Mesenteric fat pad (tissue), 1 donor: ENCODE measurements at regions not wholly inside any gene's neighbourhood (a gene's known extent, or its start where the extent isn't known, plus 50 kb on each side); places are given as distances from the start of the nearest gene placed in this dataset.

ENCODE experiments used
- DNase-seq: peaks from one replicate; pipeline ENCODE4 v3.0.0-alpha.2; 2020; ENCODE audit warnings: low spot score
- donor health status: DM: yes; HTN: yes; CAD: no.

DNA sequence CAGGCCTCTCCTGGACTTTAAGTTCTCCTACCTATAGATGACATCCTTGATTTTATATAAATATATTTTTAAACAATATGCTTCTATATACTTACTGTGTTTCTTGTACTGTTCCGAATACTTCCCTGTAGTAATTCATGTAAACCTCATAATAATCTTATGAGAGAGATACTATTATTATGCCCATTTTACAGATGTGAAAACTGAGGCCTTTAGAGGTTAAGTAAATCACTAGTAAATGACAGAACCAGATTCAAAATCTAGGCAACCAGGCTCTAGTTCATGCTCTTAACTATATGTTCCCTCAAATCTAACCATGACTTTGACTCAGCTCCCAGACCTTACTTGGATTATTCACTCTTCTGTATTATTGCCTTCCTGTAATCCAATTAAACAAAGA, 243.0 kb upstream of the NR4A3 start:
- DNase-seq = no peak

DNA sequence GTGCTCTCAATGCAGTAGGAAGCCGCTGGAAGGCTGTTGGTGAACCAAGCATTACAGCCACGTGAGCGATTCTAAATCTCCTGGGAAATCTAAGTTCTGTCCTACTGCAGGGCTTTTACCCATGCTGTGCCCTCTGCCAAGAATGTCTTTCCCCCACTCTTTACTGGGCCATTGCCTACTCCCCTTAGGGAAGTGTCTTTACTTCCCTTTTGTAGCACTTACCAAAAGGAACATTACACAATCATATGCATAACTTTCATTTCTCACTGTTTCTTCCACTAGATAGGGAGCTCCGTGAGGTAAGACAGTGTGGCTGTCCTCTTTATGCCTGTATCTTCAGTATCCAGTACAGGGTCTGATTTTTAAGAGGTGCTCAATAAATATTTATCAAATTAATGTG, 241.7 kb upstream of the NR4A3 start:
- no peak for DNase-seq

DNA sequence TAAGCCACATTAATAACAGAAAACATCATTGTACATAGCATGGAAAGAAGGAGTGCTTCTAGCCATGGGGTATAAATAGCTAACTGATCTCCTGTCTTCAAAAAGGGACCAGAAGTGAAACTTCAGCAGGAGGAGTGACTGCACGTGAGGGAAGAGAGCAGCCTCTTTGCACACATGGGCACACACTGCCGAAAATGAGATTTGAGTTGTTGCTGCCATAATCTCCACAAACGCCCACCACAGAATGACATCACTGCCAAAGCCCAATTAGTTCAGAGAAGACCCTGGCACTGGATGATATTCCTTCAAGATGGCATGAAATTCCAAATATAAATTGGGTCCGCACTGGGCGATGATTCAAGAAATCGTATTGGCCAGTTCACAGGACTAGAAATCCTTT, 238.9 kb upstream of the NR4A3 start:
- DNase-seq = no peak

- no peak for DNase-seq
These were observed 233.4 kb upstream of the NR4A3 start for GRCh38 chr9:99588299-99588698.

GRCh38 chr9:99588747-99589146, 232.9 kb upstream of the NR4A3 start:
- no peak for DNase-seq

GRCh38 chr9:99590410-99590809, 231.3 kb upstream of the NR4A3 start:
- DNase-seq = no peak

DNA sequence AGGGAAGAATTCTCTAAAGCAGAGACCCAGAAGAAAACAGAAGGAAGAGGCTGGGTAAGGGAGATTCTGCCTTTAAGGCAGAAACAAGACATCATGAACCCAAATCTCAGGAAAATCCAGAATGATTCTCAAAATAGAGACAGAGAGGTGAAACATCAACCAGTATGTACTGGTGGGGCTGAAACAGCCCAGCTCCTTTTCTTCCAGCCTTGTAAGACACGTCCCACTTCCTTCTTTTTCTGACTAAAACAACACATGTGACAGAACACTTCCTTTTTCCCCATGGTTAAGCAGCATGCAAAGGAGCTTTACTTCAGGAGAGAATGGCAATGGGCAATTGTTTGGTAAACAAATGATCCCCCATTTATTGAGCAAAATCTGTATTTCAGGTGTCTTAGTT, 230.8 kb upstream of the NR4A3 start:
- DNase-seq = no peak

DNA sequence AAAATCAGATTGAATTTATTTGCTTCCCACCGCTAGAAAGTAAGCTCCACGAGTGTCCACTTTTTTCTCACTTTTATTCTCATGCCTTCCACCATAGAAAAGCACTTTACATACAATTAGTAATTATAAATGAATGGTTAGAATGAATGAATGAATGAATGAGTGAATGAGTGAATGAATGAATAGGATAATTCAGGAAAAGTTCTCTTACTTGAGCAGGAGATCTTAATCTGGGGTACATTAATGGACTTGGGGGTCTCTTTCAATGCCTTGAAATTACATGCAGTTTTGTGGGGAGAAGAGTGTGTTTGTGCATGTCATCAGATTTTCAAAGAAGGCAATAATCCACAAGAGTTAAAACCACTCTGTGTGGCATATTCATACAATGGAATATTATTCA, 229.9 kb upstream of the NR4A3 start:
- DNase-seq = no peak

DNA sequence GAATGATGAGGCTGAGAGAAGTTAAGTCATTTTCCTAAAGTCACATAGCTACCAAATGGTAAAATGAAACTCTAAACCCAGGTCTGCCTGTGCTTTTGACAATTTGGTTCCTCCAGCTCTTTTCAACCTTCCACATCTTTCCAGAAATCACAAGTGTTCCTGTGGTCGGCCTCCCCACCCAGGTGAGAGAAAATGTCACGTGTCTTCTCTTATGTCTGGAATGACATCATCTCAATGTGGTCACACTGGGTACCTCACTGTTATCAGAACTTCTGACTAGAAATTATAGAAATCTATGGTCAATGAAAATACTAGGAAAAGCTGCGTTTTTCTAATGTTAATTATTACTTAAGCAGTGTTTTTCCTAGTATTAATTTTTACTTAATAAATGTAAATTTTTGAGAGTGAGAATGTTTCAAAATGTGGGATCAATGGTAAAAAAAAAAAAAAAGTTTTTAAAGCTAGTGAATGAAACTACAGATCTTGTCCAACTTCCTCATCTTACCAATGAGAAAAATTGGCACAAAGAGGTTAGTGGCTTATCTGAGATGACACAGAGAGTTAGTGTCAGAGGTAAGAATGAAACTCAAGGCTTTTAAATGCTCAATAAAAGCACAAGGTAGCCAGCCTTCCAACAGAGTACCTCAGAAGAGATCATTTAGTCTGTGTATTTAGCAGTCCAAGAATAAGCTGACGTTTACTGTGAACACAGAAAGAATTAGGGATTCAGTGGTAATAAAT, 228.7 kb upstream of the NR4A3 start:
- DNase-seq = no peak

DNA sequence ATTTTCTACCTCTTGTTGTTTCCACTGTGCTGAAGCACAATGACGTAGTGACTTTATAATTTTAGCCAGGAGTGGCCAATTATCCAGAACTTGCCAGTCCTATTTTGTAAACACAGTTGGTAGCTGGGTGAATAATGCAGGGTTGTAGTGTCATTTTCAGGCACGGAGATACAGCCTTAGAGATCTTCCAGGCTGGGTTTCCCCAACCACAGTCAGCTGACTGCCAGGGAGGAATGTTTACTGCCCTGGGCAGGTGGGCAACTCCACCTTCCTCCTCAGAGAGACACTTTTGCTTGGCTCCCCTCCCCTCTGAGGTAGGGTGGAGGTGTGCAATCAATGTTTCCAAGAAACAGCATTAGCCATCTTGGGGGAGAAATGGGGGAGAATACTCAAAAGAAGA, 228.1 kb upstream of the NR4A3 start:
- no peak for DNase-seq

GRCh38 chr9:99594056-99594780, 227.5 kb upstream of the NR4A3 start:
- no peak for DNase-seq

DNA sequence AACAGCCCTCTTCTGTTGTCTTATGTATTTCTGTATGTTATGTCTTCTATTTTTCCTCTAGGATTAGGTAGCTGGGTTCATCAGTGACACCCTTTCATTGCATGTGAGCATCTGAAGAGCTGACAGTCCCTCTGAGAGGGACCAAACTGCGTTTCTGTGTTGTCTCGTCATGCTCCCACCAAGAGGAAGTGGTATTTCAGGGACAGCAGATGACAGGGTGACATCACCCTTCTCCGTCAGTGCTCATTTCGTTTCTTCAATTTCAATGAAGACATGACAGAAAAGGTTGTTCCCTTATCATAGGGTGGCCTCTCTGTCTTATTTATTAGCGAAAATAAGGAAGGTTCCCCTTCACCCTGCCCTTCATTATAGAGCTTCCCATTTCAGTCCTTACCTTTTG, 225.9 kb upstream of the NR4A3 start:
- no peak for DNase-seq

DNA sequence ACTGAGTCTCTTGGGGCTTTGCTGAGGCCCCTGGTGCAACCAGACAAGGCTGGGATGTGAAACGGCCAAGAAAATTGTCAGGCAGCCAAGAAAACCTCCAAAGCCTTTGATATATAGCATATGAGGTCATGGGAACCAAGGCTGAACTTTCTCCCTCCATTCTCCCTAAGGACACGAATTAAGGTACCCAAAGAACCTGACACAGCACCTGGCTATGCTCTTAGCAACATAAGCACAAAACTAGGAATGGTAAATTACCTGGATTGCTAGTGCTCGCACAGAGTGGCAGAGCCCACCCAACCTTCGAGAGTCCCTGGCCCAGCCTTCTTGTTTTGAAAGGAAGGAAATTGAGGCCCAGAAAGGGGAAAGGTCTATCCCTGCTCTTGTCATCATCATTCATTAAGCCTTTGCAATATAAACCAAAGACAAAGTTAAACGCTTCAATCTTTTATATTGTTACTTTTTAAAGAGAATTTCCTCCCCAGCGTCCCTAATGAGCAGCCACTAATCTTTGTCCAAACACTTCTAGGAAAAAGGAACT, 220.0 kb upstream of the NR4A3 start:
- no peak for DNase-seq

- DNase-seq = no peak
These were observed 218.8 kb upstream of the NR4A3 start for GRCh38 chr9:99602854-99603253.

DNA sequence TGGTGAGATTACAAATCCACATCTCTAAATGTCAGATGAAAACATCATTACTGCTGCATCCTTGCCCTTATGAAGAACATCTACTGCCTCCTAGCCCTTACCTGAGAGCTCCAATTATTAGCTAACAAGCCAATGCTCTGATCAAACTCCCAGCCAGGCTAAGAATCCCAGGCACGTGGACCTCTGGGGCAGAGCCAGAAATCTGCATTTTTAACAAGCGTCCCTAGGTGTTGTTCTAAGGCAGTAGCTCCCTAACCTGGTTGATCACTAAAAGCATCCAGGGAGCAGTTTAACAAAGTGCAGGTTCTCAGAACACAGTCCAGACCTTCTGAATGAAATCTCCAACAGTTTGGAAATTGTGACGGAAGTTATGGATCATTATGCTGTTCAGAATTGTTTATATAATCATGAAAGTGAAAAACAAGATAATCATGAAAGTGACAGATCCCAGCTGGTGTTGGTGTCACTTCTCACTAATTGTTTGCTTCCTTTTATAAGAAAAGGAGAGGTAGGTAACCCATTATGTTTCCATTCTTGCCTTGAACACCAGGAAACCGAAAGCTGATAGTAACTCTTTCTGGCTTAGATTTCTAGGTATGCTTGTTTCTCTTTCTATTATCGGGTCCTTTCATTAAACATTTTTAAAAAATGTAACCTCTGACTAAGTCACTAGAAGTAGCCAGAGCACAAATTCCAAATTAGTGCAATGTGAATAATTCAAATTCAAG, 216.5 kb upstream of the NR4A3 start:
- no peak for DNase-seq

DNA sequence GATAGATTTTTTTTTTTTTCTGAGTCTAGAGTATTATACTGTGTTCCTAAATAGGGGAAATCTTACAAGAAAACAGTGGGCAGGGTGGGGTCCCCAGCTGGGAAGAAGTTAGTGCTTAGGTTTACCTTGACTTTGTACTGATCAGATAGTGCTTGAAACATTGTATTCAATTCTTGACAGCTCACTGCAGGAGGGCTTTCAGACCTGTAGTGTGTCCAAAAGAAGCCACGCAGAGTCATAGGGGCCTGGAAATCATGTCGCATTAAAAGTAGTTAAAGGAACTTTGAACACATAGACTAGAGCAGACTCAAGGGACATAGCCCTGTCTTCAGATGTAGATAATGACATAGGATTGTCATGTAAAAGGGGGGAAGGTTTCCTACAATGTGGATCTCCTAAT, 215.4 kb upstream of the NR4A3 start:
- no peak for DNase-seq

GRCh38 chr9:99606957-99607356, 214.7 kb upstream of the NR4A3 start:
- no peak for DNase-seq

- no peak for DNase-seq
These were observed 213.7 kb upstream of the NR4A3 start for GRCh38 chr9:99607842-99608448.

GRCh38 chr9:99614341-99614740, 207.3 kb upstream of the NR4A3 start:
- no peak for DNase-seq

DNA sequence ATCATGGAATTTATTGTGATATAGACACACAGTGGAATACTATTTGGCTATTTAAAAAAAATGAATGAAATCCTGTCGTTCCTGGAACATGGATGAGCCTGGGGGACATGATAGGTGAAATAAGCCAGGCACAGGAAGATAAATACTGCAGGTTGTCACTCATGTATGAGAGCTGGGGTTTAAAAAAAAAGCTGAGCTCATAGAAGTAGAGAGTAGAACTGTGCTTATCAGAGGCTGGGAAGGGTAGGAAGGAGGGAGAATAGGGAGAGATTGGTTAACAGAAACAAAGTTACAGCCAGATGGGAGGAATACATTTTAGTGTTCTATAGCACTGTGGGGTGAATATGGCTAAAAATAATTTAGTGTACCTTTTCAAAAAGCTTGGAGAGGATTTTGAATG, 200.6 kb upstream of the NR4A3 start:
- no peak for DNase-seq

GRCh38 chr9:99622679-99623078, 199.0 kb upstream of the NR4A3 start:
- DNase-seq = no peak
